GM18861 (cell line): ENCODE measurements at regions not wholly inside any gene's neighbourhood (a gene's known extent, or its start where the extent isn't known, plus 50 kb on each side); places are given as distances from the start of the nearest gene placed in this dataset.

Source experiments
- ATAC-seq: cut with Tn5 transposase; IDR thresholded peaks from one replicate; pipeline ENCODE4 v1.9.1; 2021; ENCODE audit not compliant: unreplicated experiment

- ATAC-seq, result no peak
Measured at GRCh38 chr2:104120171-104120570, 733.7 kb upstream of the POU3F3 start.

- no peak for ATAC-seq
Measured at GRCh38 chr2:104125096-104125495, 728.8 kb upstream of the POU3F3 start.

GRCh38 chr2:104127049-104127770 is 726.7 kb upstream of the POU3F3 start:
- ATAC-seq, result no peak

- no peak for ATAC-seq
Measured at GRCh38 chr2:104140361-104140760, 713.6 kb upstream of the POU3F3 start.

- ATAC-seq, result no peak
Measured at GRCh38 chr2:104158191-104158590, 695.7 kb upstream of the POU3F3 start.

GRCh38 chr2:104163611-104164130 is 690.2 kb upstream of the POU3F3 start:
- no peak for ATAC-seq

GRCh38 chr2:104164721-104165252 is 689.1 kb upstream of the POU3F3 start:
- ATAC-seq, result no peak

GRCh38 chr2:104177179-104177578 is 676.7 kb upstream of the POU3F3 start:
- ATAC-seq, result no peak

GRCh38 chr2:104179644-104180043 is 674.3 kb upstream of the POU3F3 start:
- no peak for ATAC-seq

- ATAC-seq, result no peak
Measured at GRCh38 chr2:104200533-104201168, 653.3 kb upstream of the POU3F3 start.

- no peak for ATAC-seq
Measured at GRCh38 chr2:104213758-104214157, 640.2 kb upstream of the POU3F3 start.

- ATAC-seq, result no peak
Measured at GRCh38 chr2:104215269-104216161, 638.4 kb upstream of the POU3F3 start.

GRCh38 chr2:104233591-104233990 is 620.3 kb upstream of the POU3F3 start:
- ATAC-seq, result no peak

GRCh38 chr2:104236491-104236890 is 617.4 kb upstream of the POU3F3 start:
- ATAC-seq, result no peak

- ATAC-seq, result no peak
Measured at GRCh38 chr2:104240984-104241383, 612.9 kb upstream of the POU3F3 start.

GRCh38 chr2:104249629-104250028 is 604.3 kb upstream of the POU3F3 start:
- no peak for ATAC-seq

GRCh38 chr2:104250635-104251034 is 603.3 kb upstream of the POU3F3 start:
- ATAC-seq, result no peak

GRCh38 chr2:104254017-104254416 is 599.9 kb upstream of the POU3F3 start:
- ATAC-seq, result no peak

- no peak for ATAC-seq
Measured at GRCh38 chr2:104262714-104263113, 591.2 kb upstream of the POU3F3 start.

- ATAC-seq, result no peak
Measured at GRCh38 chr2:104279646-104280045, 574.3 kb upstream of the POU3F3 start.

GRCh38 chr2:104280216-104280615 is 573.7 kb upstream of the POU3F3 start:
- no peak for ATAC-seq
